A172 (cell line): ENCODE measurements at regions not wholly inside any gene's neighbourhood (a gene's known extent, or its start where the extent isn't known, plus 50 kb on each side); places are given as distances from the start of the nearest gene placed in this dataset.

ENCODE experiments used
- DNase-seq: peaks from one replicate; pipeline ENCODE4 v3.0.0-alpha.2; 2015; ENCODE audit warnings: low spot score

DNA sequence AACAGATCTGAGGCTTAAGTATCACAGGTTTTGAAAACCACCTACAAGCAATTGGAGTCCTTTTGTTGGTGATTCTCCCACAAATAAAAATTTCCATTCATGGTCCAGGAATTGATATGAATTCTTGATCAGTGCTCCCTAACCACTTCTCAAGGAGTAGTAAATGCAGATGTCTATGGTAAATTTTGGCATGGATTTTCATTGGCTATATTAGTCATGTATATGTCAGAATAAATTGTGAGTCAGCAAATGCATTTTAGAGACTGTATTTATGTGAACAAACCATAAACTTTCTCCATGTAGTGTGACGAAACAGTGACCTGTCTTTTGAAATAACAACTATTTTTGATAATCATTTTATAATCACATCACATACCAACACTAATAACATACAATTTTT lies 611.1 kb downstream of the HTR1A start:
- DNase-seq: no peak

DNA sequence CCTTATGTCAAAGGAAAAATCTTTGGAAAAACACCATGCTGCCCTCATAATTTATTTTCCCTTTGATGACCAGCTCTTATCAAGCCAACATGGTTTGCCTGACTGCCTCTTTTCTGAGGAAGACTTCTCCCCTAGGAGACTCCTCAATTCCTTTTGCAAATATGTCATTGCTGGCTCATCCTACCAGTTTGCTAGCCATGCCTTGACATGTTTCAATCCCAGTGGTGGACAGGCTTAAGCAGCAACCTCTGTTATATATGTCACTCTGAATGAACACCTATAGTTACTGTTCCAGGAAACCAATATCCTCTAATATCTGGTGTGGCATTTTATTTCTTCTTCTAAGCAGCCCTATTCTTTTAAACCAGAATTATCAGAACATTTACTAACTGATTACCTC lies 615.8 kb downstream of the HTR1A start:
- DNase-seq: no peak

DNA sequence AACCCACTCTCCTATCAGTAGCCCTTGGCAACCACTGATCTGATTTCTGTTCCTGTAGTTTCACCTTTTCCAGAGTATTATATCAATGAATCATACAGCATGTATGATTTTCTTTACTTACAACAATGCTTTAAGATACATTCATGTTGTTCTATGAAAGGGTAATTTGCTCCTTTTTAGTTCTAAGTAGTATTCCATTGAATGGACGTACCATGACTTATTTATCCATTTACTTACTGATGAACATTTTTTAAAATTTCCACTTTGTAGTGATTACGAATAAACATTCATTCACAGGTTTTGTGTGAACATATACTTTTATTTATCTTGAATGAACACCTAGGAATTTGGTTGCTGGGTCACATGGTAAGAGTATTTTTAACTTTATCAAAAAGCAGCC lies 620.8 kb downstream of the HTR1A start:
- no peak for DNase-seq

DNA sequence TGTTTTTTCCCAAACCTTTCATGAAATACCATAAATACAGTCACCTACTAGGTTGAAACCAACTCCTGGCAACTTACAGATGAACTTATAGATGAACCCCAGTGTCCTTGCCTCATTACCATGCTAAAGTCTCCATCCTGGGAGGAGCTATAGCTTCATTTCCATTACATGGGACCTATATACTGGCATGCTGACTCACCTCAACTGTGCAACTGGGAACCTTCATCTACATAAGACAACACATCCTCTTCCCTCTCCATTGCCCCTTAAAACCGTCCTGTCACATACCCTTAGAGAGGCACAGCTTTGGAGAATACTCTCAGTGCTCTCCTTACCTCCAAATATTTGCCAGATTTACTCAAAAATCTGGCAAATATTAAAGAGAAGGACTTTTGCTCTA lies 638.3 kb downstream of the HTR1A start:
- DNase-seq: no peak

DNA sequence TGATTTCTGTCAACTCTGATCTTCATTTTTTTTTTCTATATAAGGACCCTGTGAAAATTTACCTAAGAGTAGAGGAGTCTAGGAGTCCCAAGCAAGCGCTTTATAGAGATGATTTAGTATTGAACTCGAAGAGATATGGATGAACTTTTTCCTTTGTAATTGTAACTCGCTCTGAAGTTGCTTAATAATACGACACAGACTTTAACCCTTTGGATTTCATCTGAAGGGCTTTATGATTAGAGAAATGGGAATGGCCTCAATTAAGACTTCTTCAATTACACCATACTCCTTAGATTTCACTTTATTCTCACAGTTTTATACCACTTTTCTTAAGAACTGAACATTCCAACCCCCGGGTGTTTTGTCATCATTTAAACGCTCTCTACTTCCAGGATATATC lies 647.7 kb downstream of the HTR1A start:
- DNase-seq: no peak

DNA sequence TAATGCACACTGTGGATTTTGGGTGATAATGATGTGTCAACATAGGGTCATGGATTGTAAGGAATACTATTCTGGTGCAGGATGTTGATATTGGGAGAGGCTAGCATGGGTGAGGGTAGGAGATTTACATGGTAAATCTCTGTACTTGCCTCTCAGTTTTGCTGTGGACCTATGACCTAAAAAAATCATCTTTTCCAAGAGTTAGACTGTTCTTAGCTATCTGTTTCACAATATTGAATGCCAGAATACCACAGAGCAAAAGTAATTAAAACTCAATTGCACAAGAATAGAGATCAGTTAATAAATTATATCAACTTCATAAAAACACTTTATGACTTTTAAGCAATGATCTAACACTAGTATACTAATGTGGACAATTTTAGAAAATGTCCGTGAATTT lies 651.6 kb downstream of the HTR1A start:
- DNase-seq: no peak

DNA sequence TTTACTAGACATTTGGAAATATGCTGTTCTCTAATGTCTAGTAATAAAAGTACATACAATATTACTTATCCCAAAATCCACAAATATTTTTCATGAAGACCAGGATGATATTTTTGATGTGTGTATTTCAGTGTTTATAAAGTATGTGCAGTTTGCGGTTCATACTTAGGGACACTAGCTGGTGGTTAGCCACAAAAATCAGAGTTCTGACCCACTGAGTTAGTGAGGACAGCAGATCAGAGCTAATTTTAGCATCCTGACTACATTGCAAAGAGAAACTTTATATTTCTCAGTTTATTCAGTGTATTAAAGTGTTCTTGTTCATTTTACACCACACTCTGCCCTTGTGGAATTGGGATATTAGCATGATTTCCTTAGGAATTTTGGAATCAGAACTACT lies 655.3 kb downstream of the HTR1A start:
- no peak for DNase-seq

DNA sequence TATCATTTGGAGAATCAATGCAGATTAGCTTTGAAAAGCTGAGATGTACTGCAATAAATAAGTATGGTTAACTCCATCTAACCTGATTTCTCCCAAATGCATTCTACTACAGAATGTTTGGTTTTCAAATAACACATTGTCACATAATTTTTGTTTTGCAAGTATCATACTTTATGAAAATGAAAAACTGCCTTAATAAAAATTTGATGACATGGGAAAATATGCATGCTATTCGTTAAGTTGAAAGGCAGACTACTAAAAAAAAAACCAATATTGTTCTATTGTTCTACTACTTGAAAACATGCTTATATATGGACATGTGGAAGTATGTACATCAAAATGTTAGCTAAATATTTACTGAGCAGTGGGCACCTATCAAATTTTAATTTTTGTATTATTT lies 668.9 kb downstream of the HTR1A start:
- no peak for DNase-seq

DNA sequence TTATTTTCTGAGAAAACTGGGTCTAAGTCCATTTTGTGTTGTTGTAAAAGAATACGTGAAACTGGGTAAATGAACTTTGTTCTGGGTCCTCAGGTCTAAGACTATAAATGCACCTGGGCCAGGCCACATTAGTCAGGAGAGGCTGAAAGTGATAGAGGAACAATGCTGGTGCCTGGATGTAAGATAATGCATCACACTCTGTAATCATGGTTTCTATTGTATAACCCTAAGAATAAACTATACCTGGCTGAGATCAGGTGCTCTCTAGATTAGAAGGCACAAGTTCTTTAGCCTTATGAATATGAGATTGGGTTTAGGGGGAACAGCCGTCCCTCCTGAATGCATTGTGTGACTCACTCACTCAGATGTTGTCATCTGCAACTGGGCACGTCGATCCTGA lies 675.5 kb downstream of the HTR1A start:
- no peak for DNase-seq

DNA sequence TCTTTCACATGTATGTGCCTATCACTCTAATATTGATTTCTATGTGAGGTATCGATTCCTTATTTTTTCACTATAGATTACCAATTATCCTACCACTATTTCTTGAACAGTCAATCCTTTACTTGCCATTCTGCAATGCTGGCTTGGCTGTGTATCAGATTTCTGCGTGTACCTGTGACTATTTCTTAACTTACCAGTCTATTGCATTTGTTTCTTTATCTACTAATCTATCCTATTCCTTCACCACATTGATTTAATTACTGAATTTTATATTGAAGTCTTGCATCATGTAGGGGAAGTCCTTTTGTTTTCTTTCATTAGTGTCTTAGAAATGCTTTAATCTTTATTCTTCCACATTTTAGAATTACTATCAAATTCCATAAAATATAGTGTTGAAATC lies 684.8 kb downstream of the LRRC70 start:
- no peak for DNase-seq

DNA sequence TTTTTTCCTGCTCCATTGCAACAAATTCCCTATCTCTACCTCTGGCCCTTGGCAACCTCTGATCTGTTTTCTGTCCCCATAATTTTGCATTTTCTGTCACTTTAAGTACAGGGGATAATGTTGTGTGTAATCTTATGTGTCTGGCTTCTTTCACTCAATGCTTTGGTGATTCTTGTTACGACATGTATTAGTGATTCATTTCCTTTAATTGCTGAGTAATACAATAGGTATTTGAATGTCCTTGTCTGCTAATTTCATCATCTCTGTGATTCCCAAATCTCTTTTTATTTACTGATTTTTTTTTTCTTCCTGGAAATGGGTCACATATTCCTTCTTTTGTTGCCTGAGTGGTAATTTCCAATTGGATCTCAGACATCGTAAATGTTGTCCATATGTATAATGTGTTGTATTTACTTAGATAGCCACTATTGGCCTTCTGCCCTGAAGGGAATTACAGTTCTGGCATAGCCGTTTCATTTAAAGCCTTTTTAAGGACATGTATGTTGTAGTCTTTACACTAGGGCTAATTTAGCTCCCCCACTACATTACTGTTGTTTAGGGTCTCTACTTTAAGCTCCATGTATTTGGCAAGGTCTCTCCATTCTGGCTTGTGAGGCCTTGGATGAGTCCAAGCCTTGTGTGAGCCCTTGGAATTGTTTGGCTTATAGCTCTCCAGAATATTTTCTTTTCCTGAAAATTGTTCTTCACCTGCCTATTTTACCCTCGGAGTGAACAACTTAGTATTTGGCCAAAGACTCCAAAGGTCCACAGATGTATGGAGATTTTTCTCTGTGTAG lies 683.8 kb downstream of the LRRC70 start:
- peak; percentile 19 for DNase-seq

DNA sequence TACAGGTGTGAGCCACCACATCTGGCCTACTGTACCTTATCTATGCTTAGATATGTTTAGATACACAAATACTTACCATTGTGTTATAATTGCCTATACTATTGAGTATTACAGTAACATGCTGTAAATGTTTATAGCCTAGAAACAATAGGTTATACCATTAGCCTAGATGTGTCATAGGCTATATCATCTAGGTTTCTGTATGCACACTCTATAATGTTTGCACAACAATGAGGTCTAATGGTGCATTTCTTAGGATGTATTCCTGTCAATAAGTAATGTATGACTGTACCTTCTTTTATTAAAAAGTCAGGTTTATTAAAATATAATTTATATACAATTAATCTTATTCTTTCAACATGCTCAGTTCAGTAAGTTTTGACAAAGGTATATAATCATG lies 683.1 kb downstream of the LRRC70 start:
- no peak for DNase-seq

DNA sequence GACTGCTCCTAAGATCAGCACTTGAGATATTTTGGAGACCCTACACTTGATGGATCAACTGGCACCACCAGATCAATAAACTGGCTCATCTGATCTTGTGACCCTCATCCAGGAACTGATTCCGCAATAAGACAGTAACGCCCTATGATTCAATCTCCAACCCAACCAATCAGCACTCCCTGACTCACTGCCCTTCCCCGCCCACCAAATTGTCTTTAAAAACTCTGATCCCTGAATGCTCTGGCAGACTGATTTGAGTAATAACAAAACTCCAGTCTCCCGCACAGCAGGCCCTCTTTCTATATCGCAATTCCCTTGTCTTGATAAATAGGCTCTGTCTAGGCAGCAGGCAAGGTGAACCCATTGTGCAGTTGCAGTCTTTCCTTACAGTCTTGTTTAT lies 677.0 kb downstream of the LRRC70 start:
- peak; percentile 30 for DNase-seq

DNA sequence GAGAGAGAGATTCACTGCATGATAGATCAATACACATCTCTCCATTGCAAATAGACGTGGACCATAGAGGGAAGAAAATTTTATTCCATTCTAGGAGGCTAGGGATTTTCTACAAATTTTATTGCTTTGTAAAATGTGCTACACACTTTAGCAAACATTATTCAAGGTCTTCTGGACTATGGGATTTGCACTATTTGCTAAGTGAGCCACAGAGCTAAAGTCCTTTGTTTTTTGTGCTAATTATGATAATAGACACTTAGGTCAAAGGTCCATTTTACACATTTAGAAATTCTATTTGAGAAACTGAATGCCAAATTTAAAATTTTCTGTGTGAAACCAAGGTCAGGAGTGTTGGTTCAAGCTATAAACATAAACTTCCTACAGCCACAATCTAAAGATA lies 672.3 kb downstream of the LRRC70 start:
- no peak for DNase-seq

DNA sequence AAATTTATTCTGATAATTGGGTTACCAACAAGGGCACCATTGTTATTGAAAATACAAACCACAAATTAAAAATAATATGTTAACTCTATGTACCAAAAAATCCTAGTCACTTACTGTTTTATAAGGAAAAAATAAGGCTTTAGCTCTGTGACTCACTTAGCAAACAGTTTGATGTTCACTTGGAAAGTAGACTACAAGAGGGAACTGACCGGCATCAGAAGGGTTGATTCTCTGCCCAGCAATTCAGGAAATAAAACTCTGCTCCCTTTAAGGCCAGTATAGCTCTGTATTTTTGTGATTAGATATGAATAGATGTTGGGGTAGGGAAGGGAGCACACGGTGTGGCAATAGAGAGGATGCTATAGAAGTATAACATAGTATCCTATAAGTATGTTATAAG lies 671.3 kb downstream of the LRRC70 start:
- DNase-seq: no peak

DNA sequence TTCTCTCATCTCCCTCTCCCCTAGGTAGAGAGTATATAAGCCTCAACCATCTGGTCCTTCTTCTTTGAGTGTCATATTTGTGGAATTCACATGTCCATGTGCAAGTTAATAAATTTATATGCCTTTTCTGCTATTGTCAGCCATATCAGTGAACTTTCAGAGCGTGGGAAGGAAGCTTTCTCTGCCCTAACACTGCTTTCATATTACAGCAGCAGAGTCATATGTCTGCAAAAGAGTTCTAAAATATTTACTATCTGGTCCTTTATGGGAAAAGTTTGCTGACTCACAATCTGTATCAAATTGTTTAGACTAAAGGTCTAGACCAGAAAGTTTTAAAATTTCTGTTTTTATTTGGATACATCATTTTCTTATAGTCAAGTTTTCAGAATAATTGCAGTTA lies 669.0 kb downstream of the LRRC70 start:
- no peak for DNase-seq

DNA sequence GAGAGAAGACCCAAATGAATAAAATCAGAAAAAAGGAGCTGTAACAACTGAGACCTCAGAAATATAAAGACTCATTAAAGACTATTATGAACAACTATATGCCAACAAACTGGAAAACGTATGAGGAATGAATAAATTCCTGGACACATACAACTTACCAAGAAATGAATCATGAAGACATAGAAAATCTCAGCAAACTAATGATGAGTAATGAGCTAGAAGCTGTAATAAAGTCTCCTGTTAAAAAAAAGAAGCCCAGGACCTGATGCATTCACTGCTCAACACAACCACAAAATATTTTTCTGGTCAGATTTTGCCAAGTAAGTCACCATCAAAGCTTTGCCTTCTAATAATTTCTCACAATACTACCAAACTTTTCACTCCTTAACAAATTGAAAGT lies 666.7 kb downstream of the LRRC70 start:
- DNase-seq: no peak

DNA sequence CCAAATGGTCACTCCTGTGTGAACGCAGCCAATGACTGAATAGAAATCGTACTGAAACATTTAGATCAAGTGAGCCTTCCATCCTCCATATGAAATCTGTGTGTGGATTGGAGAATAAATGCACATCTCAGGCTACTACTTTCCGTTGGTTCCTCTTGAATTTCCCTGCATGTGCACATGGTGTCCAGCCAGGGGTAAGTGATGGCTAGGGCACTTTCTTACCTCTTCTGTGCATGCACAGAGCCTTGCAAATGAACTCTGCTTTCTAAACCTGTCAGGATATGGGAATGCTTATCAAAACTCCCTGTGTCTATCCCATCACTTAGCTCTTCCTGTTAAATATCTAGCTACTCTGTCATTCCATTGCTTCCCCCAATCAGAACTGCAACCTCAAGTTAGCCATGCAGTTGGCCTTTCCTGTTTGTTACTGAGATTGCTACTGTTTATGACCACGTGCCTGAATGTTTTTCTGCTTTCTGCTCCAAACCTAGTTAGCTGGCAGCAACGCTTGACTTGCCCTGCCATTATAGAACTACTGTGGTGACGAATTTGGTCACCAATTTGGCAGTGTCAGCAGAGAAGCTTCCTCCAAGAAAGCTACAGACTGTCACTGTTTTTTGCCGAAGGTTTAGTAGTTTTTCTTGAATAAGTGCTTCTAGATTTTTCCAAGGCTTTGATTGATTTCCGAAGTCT lies 661.6 kb downstream of the LRRC70 start:
- no peak for DNase-seq

DNA sequence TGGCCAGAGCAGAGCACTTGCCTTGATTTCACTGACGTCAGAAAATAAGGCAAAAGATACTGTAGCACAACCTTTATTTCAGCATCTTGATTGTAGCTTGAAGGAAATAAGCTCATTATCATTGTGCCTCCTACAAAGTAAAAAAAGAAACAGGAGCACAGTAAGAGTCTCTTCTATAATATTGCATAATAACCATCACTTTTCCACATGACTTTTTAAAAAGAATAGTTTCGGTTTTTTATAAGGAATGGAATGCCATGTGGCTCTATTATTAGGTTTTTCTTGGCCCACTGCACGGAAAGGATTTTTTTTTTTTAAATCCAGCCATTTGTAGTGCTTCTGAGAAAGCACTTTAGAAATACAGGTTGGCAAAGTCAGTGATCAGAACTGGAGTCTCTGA lies 655.3 kb downstream of the LRRC70 start:
- no peak for DNase-seq

DNA sequence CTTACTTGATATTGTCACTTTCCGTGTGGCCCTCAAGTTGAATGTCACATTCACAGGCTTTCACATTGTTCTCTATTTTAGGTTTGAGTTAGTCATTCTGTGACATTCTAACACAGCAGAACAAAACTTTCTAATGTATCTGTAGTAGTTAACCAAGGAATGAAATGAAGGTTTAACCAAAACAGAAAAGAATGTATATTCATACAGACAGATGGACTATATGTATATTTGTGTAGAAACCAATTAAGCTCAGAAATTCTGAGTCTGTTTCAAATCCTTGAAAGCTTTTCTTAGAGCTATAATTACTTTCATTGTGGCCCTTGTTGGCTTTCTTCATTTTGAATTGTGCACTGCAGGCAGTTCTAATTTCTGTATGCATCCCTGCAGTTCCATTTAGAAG lies 654.7 kb downstream of the LRRC70 start:
- DNase-seq: no peak

DNA sequence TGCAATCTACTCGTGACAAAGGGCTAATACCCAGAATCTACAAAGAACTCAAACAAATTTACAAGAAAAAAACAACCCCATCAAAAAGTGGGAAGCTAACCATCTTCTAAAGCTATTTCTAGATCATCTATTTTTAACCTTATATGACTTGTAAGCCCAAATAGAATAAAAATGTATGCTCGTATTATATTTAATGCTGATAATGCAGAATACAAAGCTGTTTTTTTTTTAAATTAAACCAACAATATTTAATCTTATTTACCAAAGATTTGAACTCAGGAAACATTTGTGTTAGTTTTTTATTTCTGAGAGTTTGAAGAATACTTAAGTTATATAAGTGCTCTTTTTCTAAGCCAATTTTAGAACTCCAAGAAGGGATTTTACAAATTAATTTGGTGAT lies 652.1 kb downstream of the LRRC70 start:
- DNase-seq: no peak

DNA sequence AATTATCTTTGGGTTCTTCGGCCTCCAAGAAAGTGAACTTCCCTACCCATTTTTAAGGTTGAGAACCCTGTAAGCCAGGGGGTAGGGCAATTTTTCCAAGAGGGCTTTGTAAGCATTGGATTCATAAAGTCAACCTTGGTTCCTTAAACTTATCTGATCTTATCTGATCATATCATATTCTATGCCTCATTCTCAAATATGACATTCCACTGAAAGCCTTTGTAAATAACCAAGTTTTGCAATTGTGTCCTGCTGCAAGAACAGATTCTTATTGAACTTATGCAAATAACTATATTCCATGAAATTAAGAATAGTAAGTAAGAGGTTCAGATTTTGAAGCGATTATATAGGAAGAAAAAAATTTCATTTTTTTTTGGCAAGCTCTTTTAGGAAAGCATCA lies 649.5 kb downstream of the LRRC70 start:
- DNase-seq: no peak

DNA sequence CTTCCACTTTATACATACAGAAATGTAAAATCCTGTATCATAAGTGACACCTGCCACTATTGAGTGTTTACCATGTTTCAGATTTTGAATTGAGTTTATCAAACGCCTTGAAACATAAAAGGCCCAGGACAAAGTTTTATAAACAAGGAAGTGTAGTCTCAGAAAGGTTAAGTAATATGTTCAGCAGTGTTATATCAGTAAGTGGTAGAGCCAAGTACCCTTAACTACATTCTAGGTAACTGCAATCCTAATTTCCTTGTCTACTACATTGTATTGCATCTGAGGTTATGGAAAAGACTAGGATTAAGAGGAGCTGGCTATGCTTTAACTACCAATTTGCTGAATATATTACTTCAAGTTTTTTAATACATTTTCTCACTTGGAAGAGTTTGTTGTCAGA lies 641.6 kb downstream of the LRRC70 start:
- DNase-seq: no peak

DNA sequence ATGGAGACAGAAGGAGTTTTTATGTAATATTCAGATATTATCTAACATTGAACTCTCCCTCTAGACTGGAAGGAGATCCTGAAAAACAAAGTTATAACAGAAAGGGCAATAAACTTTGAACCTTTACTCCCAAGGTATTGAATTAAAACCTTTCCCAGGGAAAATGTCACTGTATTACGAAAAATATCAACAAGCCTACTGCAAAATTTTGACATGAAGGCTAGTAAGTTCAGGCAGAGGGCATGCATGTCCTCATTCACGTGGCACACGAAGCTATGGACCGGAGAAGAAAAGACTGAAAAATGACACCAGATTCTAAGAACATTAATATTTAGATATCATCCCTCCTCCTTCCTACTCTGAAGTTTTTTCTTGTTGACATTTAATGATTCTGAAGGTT lies 638.8 kb downstream of the LRRC70 start:
- no peak for DNase-seq
